ENCODE measurements at regions not wholly inside any gene's neighbourhood (a gene's known extent, or its start where the extent isn't known, plus 50 kb on each side); places are given as distances from the start of the nearest gene placed in this dataset.
"Not testable (repeated sequence)": the region's sequence is repeated elsewhere in the genome, so short reads cannot be mapped to it uniquely, and the experiment has no call there.

DNA sequence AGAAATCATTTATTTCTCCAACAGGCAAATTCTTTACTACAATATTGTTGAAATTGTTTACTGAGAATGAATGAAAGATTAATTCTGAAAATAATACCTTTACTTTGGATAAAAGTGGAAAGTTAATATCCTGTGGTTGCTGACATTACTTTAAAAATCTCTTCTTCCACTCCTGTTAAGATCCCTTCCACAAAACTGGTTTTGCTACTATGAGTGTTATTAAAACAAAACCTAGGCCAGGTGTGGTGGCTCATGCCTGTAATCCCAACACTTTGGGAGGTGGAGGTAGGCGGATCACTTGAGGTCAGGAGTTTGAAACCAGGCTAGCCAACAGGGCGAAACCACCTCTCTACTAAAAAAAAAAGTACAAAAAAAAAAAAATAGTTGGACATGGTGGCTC, 123.9 kb upstream of the CCDC150 start:
- Mint-ChIP-seq H3K36me3 (no peaks in the 10 kb centered on the region), H3K4me3 (no peak overlapping the region), H3K27me3 (no peaks in the 10 kb centered on the region), H3K4me1 (ENCODE audit: unreplicated experiment) (peaks cover 35% of the 10 kb centered on the region), H3K27ac (no peak overlapping the region), H3K9me3 (no peaks in the 10 kb centered on the region)
- DNase-seq (ENCODE audit: extremely low spot score, unreplicated experiment): no peak
- TF ChIP-seq, protein P1, sequence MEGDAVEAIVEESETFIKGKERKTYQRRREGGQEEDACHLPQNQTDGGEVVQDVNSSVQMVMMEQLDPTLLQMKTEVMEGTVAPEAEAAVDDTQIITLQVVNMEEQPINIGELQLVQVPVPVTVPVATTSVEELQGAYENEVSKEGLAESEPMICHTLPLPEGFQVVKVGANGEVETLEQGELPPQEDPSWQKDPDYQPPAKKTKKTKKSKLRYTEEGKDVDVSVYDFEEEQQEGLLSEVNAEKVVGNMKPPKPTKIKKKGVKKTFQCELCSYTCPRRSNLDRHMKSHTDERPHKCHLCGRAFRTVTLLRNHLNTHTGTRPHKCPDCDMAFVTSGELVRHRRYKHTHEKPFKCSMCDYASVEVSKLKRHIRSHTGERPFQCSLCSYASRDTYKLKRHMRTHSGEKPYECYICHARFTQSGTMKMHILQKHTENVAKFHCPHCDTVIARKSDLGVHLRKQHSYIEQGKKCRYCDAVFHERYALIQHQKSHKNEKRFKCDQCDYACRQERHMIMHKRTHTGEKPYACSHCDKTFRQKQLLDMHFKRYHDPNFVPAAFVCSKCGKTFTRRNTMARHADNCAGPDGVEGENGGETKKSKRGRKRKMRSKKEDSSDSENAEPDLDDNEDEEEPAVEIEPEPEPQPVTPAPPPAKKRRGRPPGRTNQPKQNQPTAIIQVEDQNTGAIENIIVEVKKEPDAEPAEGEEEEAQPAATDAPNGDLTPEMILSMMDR (conservative IDR thresholded peaks at IDR 0.05): no peak

DNA sequence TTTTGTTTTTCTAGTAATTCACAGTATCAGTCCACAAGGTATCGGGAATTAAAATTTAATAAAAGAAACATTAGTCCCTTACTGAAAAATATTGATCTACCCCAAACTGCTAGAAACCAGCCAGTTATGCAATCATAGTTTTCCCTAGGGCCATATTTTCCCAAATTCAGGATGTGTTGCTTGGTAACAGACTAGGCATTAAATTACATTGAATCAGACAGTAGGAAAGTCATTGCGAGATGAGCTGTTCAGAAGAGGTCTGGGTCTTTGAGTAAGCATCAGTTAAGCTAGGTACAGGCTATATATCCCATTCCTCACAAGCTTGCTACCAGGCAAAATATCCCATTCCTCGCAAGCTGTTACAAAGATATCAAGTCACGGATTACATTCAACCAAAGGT, 123.0 kb upstream of the CCDC150 start:
- Mint-ChIP-seq H3K4me3 (no peak overlapping the region), H3K27me3 (no peaks in the 10 kb centered on the region), H3K9me3 (no peaks in the 10 kb centered on the region), H3K4me1 (ENCODE audit: unreplicated experiment) (peaks cover 36% of the 10 kb centered on the region), H3K27ac (no peak overlapping the region), H3K36me3 (no peaks in the 10 kb centered on the region)
- TF ChIP-seq, protein P1 (conservative IDR thresholded peaks at IDR 0.05): no peak
- no peak for DNase-seq (ENCODE audit: extremely low spot score, unreplicated experiment)

DNA sequence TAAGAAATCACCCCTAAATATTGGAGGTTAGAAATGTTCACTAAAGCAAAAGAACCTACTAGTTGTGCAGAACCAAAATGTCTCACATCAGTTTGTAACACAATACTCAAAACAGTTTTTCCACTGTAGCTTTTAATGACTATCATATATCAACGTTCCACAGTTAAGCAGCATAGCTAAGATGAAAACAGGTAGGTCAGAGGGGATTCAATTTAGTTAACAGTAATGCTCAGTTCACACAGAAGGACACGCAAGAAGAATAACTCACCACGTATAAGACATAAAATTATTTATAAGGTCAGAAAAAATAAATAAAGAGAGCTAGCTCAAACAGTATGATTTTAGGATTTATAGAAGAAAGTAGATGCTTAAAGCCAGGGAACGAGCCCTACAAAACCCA, 118.9 kb upstream of the CCDC150 start:
- peaks cover 31% of the 10 kb centered on the region for H3K4me1 Mint-ChIP-seq (ENCODE audit: unreplicated experiment)

DNA sequence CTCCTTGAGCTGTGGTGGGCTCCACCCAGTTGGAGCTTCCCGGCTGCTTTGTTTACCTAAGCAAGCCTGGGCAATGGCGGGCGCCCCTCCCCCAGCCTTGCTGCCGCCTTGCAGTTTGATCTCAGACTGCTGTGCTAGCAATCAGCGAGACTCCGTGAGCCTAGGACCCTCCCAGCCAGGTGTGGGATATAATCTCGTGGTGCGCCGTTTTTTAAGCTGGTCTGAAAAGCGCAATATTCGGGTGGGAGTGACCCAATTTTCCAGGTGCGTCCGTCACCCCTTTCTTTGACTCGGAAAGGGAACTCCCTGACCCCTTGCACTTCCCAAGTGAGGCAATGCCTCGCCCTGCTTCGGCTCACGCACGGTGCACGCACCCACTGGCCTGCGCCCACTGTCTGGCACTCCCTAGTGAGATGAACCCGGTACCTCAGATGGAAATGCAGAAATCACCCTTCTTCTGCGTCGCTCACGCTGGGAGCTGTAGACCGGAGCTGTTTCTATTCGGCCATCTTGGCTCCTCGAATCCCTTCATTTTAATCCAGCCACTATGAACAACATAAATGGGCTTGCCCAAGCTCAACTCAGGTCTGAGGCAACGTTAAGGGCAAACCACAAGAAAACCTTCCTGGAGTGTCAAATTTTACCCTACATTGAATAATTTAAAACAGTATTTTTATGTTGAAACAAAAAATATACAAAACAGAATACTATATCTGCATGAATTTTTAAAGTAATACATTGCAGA, 112.4 kb upstream of the CCDC150 start:
- H3K4me3 Mint-ChIP-seq, H3K36me3 Mint-ChIP-seq, H3K27me3 Mint-ChIP-seq: not testable (repeated sequence)

More for the DNA sequence above, 118.9 kb upstream of the CCDC150 start:
- Mint-ChIP-seq H3K4me3 (no peak overlapping the region), H3K9me3 (no peaks in the 10 kb centered on the region), H3K27ac (no peak overlapping the region), H3K27me3 (no peaks in the 10 kb centered on the region), H3K36me3 (no peaks in the 10 kb centered on the region)
- no peak for DNase-seq (ENCODE audit: extremely low spot score, unreplicated experiment)
- TF ChIP-seq, protein P1 (conservative IDR thresholded peaks at IDR 0.05): no peak

DNA sequence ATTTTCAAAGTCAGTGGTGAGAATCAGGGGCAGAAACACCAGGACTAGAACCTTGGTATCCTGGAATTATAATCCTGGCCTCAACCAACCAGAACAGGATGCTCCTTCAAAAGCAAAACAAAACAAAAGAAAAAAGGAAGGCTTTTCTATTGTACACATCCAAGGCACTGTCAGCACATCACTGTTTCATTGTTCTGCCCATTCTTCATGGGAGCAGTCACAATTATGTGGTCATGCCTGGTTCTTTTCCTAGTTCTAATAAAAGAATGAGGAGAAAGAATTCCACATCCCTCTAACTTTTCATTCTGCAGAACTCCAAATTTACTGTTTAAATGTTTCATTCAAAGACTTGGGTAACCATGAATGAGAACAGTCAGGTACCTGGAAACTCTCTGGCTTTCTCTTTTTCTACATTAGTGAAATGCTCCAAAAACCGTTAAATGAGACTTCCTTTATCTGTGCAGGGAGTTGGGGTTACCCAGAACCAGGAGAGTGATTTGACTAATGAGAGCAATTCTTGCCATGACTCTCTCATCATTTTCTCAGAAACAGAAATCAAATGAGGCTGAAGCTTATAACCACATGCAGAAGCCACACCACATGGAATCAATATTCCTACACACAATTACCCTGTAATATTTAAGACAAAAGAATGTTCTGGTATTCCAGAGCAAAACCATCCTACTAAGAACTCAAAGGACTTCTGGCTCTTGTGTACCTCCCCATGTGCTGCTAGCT, 110.9 kb upstream of the CCDC150 start:
- H3K4me1 Mint-ChIP-seq (ENCODE audit: unreplicated experiment): no peaks in the 10 kb centered on the region
- no peak for DNase-seq (ENCODE audit: extremely low spot score, unreplicated experiment)
- TF ChIP-seq, protein P1 (conservative IDR thresholded peaks at IDR 0.05): no peak
- no peak overlapping the region for H3K27ac Mint-ChIP-seq
- H3K36me3 Mint-ChIP-seq: no peaks in the 10 kb centered on the region
- no peak overlapping the region for H3K4me3 Mint-ChIP-seq
- no peaks in the 10 kb centered on the region for H3K9me3 Mint-ChIP-seq
- H3K27me3 Mint-ChIP-seq: no peaks in the 10 kb centered on the region

More for the DNA sequence above, 112.4 kb upstream of the CCDC150 start:
- not testable (repeated sequence) for DNase-seq (ENCODE audit: extremely low spot score, unreplicated experiment); H3K4me1 Mint-ChIP-seq (ENCODE audit: unreplicated experiment); H3K27ac Mint-ChIP-seq; H3K9me3 Mint-ChIP-seq

DNA sequence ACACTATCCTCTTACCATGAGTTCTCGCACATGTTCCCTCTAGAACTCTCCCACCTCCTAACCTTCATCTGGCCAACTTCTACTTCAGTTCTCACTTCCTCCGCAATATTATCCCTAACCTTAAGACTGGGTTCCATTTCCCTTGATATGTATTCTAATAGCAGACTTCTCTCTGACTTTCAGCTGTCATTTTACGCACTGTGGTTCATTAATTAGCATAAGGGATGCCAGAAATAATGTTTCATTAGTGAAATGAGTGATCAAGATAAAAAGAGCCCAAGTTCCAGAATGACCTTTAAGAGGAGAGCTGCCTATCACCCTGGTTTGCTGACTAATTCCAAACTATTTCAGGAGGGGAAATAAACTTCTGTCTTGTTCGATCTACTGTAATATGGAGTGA, 108.6 kb upstream of the CCDC150 start:
- DNase-seq (ENCODE audit: extremely low spot score, unreplicated experiment): no peak
- no peaks in the 10 kb centered on the region for H3K27me3 Mint-ChIP-seq

More for the DNA sequence above, 108.6 kb upstream of the CCDC150 start:
- Mint-ChIP-seq H3K4me3 (no peak overlapping the region), H3K36me3 (no peaks in the 10 kb centered on the region), H3K4me1 (ENCODE audit: unreplicated experiment) (no peaks in the 10 kb centered on the region), H3K27ac (no peak overlapping the region), H3K9me3 (no peaks in the 10 kb centered on the region)
- TF ChIP-seq, protein P1 (conservative IDR thresholded peaks at IDR 0.05): no peak

Data from type B pancreatic cell (in vitro differentiated cells).